Neural cell (in vitro differentiated cells): ENCODE measurements at regions not wholly inside any gene's neighbourhood (a gene's known extent, or its start where the extent isn't known, plus 50 kb on each side); places are given as distances from the start of the nearest gene placed in this dataset.

Source experiments
- H2AFZ ChIP-seq: fragments of 200-600, 300-800 bp; sonication (generic), shearing (Covaris generic); 2 replicates; pipeline ENCODE4 v1.6.0; 2014; ENCODE audit warnings: low read depth, mild to moderate bottlenecking, antibody characterized with exemption, low read length, moderate library complexity
- H3F3A ChIP-seq: fragments of 200-600 bp; shearing (Covaris generic); 2 replicates; pipeline ENCODE4 v1.6.1; 2016; ENCODE audit warnings: mild to moderate bottlenecking, moderate library complexity, mixed read lengths, antibody characterized with exemption, low read length; ENCODE audit not compliant: insufficient read depth, poor library complexity, severe bottlenecking
- H3K27ac ChIP-seq: fragments of 200-600, 300-800 bp; sonication (generic), shearing (Covaris generic); 2 replicates; pipeline ENCODE4 v1.5.1; 2014; ENCODE audit warnings: mild to moderate bottlenecking, low read length, moderate library complexity
- H3K27me3 ChIP-seq: fragments of 300-800, 200-600 bp; sonication (generic), shearing (Covaris generic); 2 replicates; pipeline ENCODE4 v1.6.0; 2014; ENCODE audit warnings: mild to moderate bottlenecking, low read depth, low read length, moderate library complexity; ENCODE audit not compliant: insufficient read depth
- H3K36me3 ChIP-seq: fragments of 300-800, 200-600 bp; sonication (generic), shearing (Covaris generic); 2 replicates; pipeline ENCODE4 v1.5.1; 2014; ENCODE audit warnings: mild to moderate bottlenecking, antibody characterized with exemption, low read length, moderate library complexity; ENCODE audit not compliant: insufficient read depth
- H3K4me2 ChIP-seq: fragments of 300-800, 200-600 bp; sonication (generic), shearing (Covaris generic); 2 replicates; pipeline ENCODE4 v1.6.0; 2014; ENCODE audit warnings: mild to moderate bottlenecking, low read length
- H3K4me3 ChIP-seq: fragments of 300-800, 200-600 bp; sonication (generic), shearing (Covaris generic); 2 replicates; pipeline ENCODE4 v1.5.1; 2014; ENCODE audit warnings: mild to moderate bottlenecking, low read length, moderate library complexity
- H3K79me2 ChIP-seq: fragments of 200-600 bp; shearing (Covaris generic); replicated peaks from 2 replicates; pipeline ENCODE4 v1.6.0; 2014; ENCODE audit warnings: mild to moderate bottlenecking, low read length, moderate library complexity; ENCODE audit not compliant: insufficient read depth
- H3K9ac ChIP-seq: fragments of 300-800, 200-600 bp; sonication (generic), shearing (Covaris generic); 2 replicates; pipeline ENCODE4 v1.6.1; 2016; ENCODE audit warnings: mild to moderate bottlenecking, low read length, mixed read lengths
- H3K9me2 ChIP-seq: fragments of 200-600 bp; shearing (Covaris generic); 2 replicates; pipeline ENCODE4 v1.6.1; 2016; ENCODE audit warnings: mild to moderate bottlenecking, low read length, mixed read lengths; ENCODE audit not compliant: insufficient read depth
- H3K9me3 ChIP-seq: fragments of 200-600, 300-800 bp; sonication (generic), shearing (Covaris generic); 2 replicates; pipeline ENCODE4 v1.6.1; 2016; ENCODE audit warnings: mild to moderate bottlenecking, mixed run types, low read length, moderate library complexity, mixed read lengths
- H4K20me1 ChIP-seq: fragments of 200-600 bp; shearing (Covaris generic); 2 replicates; pipeline ENCODE4 v1.6.1; 2016; ENCODE audit warnings: mild to moderate bottlenecking, mixed run types; ENCODE audit not compliant: insufficient read depth
- EP300 ChIP-seq: fragments of 450-650 bp; conservative IDR thresholded peaks from 2 replicates; pipeline ENCODE4 v1.6.1; 2014; ENCODE audit warnings: antibody characterized with exemption, mild to moderate bottlenecking, moderate library complexity; ENCODE audit not compliant: poor library complexity, severe bottlenecking
- EZH2 ChIP-seq: fragments of 200-600, 300-800 bp; shearing (Covaris generic), sonication (generic); IDR thresholded peaks from 2 replicates; pipeline ENCODE4 v1.6.1; 2014; ENCODE audit warnings: antibody characterized with exemption, low read length, borderline replicate concordance, mild to moderate bottlenecking; ENCODE audit not compliant: insufficient read depth, poor library complexity, severe bottlenecking
- MXI1 ChIP-seq: fragments of 450-650 bp; conservative IDR thresholded peaks from 2 replicates; pipeline ENCODE4 v1.6.1; 2014; ENCODE audit warnings: antibody characterized with exemption, mild to moderate bottlenecking; ENCODE audit not compliant: poor library complexity, severe bottlenecking
- POLR2AphosphoS5 ChIP-seq: IDR thresholded peaks from 2 replicates; pipeline ENCODE4 v1.6.1; 2012
- RAD21 ChIP-seq: fragments of 450-650 bp; conservative IDR thresholded peaks from 2 replicates; pipeline ENCODE4 v1.6.1; 2014; ENCODE audit warnings: antibody characterized with exemption, mild to moderate bottlenecking, moderate library complexity
- SMC3 ChIP-seq: fragments of 450-650 bp; conservative IDR thresholded peaks from 2 replicates; pipeline ENCODE4 v1.6.1; 2014; ENCODE audit warnings: antibody characterized with exemption, mild to moderate bottlenecking, moderate library complexity; ENCODE audit not compliant: poor library complexity
- TAF1 ChIP-seq: IDR thresholded peaks from 2 replicates; pipeline ENCODE4 v1.6.1; 2012; ENCODE audit warnings: low read depth
- TF ChIP-seq, protein P1 (sequence below): IDR thresholded peaks from 2 replicates; pipeline ENCODE4 v1.6.1; 2012; ENCODE audit warnings: borderline replicate concordance
- TF ChIP-seq, protein P2 (sequence below): fragments of 450-650 bp; IDR thresholded peaks from 2 replicates; pipeline ENCODE4 v1.5.1; 2014; ENCODE audit warnings: antibody characterized with exemption, mild to moderate bottlenecking, moderate library complexity; ENCODE audit not compliant: poor library complexity, severe bottlenecking

DNA sequence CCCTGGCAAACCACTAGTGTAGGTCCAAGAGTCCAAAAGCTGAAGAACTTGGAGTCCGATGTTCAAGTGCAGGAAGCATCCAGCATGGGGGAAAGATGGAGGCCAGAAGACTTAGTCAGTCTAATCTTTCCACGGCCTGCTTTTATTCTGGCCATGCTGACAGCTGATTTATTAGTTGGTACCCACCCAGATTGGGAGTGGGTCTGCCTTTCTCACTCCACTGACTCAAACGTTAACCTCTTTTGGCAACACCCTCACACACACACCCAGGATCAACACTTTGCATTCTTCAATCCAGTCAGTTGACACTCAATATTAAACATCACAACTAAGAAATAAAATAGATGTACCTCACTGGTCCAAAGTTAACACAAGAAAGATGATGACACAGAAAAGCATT is 134.8 kb upstream of the GABRA2 start:
- H3K36me3 ChIP-seq, result no peaks in the 10 kb centered on the region
- no peaks in the 10 kb centered on the region for H3K9me3 ChIP-seq
- no peaks in the 10 kb centered on the region for H4K20me1 ChIP-seq
- no peak overlapping the region for H3K4me3 ChIP-seq
- no peak overlapping the region for H3K9ac ChIP-seq
- no peaks in the 10 kb centered on the region for H3K79me2 ChIP-seq
- H3K4me2 ChIP-seq, result no peak overlapping the region
- no peaks in the 10 kb centered on the region for H3F3A ChIP-seq
- H3K9me2 ChIP-seq, result no peaks in the 10 kb centered on the region
- no peaks in the 10 kb centered on the region for H3K27me3 ChIP-seq
- no peak overlapping the region for H3K27ac ChIP-seq
- no peak overlapping the region for H2AFZ ChIP-seq
- TF ChIP-seq, protein P1, sequence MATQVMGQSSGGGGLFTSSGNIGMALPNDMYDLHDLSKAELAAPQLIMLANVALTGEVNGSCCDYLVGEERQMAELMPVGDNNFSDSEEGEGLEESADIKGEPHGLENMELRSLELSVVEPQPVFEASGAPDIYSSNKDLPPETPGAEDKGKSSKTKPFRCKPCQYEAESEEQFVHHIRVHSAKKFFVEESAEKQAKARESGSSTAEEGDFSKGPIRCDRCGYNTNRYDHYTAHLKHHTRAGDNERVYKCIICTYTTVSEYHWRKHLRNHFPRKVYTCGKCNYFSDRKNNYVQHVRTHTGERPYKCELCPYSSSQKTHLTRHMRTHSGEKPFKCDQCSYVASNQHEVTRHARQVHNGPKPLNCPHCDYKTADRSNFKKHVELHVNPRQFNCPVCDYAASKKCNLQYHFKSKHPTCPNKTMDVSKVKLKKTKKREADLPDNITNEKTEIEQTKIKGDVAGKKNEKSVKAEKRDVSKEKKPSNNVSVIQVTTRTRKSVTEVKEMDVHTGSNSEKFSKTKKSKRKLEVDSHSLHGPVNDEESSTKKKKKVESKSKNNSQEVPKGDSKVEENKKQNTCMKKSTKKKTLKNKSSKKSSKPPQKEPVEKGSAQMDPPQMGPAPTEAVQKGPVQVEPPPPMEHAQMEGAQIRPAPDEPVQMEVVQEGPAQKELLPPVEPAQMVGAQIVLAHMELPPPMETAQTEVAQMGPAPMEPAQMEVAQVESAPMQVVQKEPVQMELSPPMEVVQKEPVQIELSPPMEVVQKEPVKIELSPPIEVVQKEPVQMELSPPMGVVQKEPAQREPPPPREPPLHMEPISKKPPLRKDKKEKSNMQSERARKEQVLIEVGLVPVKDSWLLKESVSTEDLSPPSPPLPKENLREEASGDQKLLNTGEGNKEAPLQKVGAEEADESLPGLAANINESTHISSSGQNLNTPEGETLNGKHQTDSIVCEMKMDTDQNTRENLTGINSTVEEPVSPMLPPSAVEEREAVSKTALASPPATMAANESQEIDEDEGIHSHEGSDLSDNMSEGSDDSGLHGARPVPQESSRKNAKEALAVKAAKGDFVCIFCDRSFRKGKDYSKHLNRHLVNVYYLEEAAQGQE, result no peak
- TF ChIP-seq MXI1, result no peak
- TF ChIP-seq TAF1, result no peak
- TF ChIP-seq, protein P2, sequence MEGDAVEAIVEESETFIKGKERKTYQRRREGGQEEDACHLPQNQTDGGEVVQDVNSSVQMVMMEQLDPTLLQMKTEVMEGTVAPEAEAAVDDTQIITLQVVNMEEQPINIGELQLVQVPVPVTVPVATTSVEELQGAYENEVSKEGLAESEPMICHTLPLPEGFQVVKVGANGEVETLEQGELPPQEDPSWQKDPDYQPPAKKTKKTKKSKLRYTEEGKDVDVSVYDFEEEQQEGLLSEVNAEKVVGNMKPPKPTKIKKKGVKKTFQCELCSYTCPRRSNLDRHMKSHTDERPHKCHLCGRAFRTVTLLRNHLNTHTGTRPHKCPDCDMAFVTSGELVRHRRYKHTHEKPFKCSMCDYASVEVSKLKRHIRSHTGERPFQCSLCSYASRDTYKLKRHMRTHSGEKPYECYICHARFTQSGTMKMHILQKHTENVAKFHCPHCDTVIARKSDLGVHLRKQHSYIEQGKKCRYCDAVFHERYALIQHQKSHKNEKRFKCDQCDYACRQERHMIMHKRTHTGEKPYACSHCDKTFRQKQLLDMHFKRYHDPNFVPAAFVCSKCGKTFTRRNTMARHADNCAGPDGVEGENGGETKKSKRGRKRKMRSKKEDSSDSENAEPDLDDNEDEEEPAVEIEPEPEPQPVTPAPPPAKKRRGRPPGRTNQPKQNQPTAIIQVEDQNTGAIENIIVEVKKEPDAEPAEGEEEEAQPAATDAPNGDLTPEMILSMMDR, result no peak
- TF ChIP-seq POLR2AphosphoS5, result no peak
- no peak for TF ChIP-seq EZH2
- TF ChIP-seq SMC3, result no peak
- TF ChIP-seq EP300, result no peak
- TF ChIP-seq RAD21, result no peak

DNA sequence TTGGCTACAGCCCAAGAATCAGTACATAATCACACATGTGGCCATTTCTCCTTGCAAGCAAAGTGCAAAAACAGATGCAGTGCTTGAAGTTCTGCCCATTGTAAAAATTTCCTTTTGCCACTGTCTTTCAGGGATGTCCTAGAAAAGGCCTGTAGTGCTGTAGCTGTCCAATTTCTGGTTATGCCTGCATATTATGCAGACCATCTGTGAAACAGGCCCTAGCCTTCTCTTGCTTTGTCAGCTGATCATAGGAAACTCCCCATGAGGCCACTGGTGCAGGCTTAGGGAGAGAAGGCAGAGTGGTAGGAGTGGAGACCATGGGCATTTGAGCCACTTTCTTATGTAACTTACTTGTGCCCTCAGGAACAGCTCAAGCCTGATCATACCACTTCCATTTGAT is 130.4 kb upstream of the GABRA2 start:
- H3K36me3 ChIP-seq, result no peaks in the 10 kb centered on the region
- no peaks in the 10 kb centered on the region for H3K27me3 ChIP-seq
- H3K4me2 ChIP-seq, result no peak overlapping the region
- no peak overlapping the region for H3K4me3 ChIP-seq
- no peaks in the 10 kb centered on the region for H4K20me1 ChIP-seq
- H3K9me3 ChIP-seq, result no peaks in the 10 kb centered on the region
- H2AFZ ChIP-seq, result no peak overlapping the region
- H3K79me2 ChIP-seq, result no peaks in the 10 kb centered on the region
- H3F3A ChIP-seq, result no peaks in the 10 kb centered on the region
- H3K27ac ChIP-seq, result no peak overlapping the region
- no peak overlapping the region for H3K9ac ChIP-seq
- TF ChIP-seq RAD21, result no peak
- TF ChIP-seq TAF1, result no peak
- TF ChIP-seq POLR2AphosphoS5, result no peak
- TF ChIP-seq, protein P1, result no peak
- no peak for TF ChIP-seq MXI1
- no peak for TF ChIP-seq EZH2
- TF ChIP-seq, protein P2, result no peak
- no peak for TF ChIP-seq EP300
- TF ChIP-seq SMC3, result no peak
- H3K9me2 ChIP-seq, result no peaks in the 10 kb centered on the region
